SK-N-MC (cell line): ENCODE measurements at regions not wholly inside any gene's neighbourhood (a gene's known extent, or its start where the extent isn't known, plus 50 kb on each side); places are given as distances from the start of the nearest gene placed in this dataset.

Experiments used
- EZH2 ChIP-seq: fragments of 200-600 bp; sonication (generic); IDR thresholded peaks from one replicate; pipeline ENCODE4 v1.6.1; 2017; ENCODE audit warnings: antibody characterized with exemption
- FOXP2 ChIP-seq: optimal IDR thresholded peaks from 2 replicates; pipeline ENCODE3; 2011; ENCODE audit warnings: mild to moderate bottlenecking, moderate library complexity; ENCODE audit not compliant: insufficient read depth; ENCODE audit errors: extremely low read length, control extremely low read depth
- POLR2AphosphoS5 ChIP-seq: IDR thresholded peaks from 2 replicates; pipeline ENCODE4 v1.6.1; 2012; ENCODE audit warnings: mild to moderate bottlenecking, low read depth, low read length, borderline replicate concordance

- TF ChIP-seq EZH2 (no peak), POLR2AphosphoS5 (no peak), FOXP2 (no peak)
Measured at GRCh38 chr14:104377256-104377655, 202.3 kb upstream of the C14orf180 start.
